GM19463 (cell line): ENCODE measurements at regions not wholly inside any gene's neighbourhood (a gene's known extent, or its start where the extent isn't known, plus 50 kb on each side); places are given as distances from the start of the nearest gene placed in this dataset.

Source experiments
- ATAC-seq: cut with Tn5 transposase; IDR thresholded peaks from one replicate; pipeline ENCODE4 v1.9.1; 2021; ENCODE audit warnings: mild to moderate bottlenecking, moderate library complexity; ENCODE audit not compliant: unreplicated experiment

DNA sequence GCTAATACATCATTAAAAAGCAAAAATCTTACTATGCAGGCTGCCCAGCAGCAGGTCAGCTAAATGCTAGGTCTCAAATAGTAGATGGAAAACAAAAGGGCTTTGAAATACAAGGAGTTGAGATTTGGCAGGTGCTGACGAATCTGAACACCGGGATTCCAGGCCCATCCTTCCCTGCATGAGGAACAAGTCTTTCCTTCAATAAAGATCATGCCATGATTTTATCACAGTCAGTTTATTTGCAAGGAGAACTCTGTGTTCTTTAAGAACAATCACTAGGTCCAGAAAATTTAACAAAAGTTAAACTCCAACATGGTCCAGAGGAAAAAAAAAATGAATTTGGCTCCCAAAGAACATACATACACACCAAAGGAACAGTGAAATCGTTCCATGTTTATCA lies 551.4 kb downstream of the SLITRK6 start:
- no peak for ATAC-seq

DNA sequence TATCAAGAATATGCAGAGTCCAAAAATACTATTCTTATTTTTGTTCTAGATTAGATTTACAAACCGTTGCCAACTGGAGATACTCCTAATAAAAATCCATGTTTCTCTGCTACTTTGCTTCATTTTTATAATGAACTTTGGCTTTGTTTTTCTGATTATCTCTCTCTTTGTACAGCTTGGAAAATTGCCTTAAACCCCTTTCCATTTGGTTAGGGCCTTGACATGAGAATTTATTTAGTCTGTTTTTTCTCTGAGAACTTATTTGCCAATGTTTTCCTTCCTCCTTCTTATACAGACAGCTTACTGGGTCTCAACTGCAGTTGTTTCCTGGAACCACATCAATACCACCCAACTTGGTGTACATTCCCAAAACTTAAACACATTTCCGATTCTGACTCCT lies 555.4 kb downstream of the SLITRK6 start:
- no peak for ATAC-seq

DNA sequence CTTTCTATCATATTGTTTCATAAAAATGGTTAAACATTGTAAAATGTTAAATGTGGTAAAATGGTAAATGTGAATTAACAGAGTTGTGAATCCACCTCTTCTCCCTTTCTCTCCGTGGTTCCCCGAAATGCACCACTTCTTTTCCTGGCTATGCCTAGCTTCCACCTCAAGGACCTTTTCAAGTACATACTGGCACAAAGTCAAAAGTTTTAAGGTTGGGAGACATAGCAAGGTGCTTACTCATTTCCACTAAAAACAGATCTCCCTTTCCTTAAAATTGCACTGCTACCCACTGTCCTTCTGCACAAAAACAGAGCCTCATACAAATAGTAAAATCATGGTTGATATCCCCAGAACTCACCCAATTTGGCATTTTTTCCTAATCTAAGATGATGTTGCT lies 558.2 kb downstream of the SLITRK6 start:
- ATAC-seq = no peak

DNA sequence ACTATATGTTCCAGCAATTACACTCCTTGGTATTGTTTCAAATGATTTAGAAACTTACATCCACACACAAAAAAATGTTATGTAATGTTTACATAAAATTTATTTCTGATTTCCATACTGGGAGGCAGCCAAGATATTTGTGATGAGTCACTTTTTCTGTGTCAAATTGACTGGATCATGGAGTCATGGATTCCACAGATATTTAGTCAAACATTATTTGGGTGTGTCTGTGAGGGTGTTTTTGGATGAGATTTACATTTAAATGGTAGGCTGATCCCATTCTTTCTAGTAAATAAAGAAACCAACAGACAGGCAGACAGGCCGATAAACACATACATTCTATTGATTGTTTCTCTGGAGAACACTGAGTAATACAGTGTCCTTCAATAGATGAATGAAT lies 562.8 kb downstream of the SLITRK6 start:
- no peak for ATAC-seq

DNA sequence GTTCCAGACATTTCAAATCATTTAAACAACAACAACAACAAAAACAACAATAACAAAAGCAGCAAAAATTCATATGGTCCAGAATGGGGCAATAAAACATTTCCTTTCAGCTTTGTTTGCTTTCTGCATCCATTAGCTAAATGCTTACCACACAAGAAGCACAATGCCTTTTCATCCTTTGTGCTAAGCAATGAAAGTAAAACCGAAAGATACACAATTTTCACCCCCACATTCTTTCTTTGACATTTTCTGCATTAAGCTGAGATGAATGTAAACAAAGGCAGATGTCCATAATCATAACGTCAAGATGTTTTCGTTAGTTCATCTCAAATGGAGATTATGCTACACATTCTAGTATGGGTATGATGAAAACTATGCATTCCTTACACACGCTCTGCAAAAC lies 568.5 kb downstream of the SLITRK6 start:
- no peak for ATAC-seq

DNA sequence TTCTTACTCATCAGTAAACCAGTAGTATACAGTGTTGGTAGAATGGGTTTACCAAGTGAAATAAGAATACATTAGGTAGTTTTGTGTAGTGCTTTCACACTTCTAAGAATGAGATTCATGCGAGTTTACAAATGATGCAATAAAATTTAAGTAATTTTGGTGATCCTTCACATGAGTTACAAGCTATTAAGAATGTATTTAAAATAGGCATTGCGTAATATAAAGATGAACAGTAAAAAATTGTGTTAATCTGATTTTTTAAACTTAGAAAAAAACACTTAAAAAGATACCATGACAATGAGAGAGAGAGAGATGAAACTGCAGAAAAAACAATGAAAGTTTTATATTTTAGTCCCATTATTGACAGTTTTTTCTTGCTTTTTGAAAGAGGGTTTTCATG lies 570.5 kb downstream of the SLITRK6 start:
- no peak for ATAC-seq

DNA sequence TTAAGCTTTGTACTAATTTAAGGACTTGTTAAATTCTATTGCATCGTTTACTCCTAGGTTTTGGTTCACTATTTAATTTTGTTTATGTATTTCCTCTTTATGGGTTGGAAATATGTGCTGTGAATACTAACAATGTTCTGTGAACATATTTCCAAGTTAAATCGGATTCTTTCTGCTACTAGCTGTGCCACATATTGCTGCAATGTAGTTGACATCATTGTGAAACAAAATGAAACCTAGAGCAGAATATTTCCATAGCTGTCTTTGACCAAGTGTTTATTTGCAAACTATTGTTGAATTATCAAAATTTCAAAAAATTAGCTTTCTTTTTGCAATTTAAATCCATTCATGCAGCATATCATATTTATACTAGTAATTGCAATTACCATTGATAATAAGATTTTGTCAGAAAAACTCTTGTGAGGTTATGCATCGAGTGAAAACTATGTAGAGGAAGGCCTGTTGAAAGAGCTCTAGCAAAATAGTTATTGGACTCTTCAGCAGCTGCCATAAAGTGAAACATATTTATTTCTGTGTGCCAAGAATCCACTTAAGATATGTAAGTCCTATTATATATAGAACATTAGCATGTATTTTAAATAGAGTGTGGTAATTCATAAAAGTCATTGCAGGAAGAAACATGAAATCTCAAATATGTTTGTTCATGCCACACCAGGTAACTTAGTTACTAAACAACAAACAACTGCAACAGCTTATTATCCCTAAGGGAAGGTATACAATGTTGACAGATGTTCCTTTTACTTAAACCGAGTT lies 575.1 kb downstream of the SLITRK6 start:
- ATAC-seq = no peak

DNA sequence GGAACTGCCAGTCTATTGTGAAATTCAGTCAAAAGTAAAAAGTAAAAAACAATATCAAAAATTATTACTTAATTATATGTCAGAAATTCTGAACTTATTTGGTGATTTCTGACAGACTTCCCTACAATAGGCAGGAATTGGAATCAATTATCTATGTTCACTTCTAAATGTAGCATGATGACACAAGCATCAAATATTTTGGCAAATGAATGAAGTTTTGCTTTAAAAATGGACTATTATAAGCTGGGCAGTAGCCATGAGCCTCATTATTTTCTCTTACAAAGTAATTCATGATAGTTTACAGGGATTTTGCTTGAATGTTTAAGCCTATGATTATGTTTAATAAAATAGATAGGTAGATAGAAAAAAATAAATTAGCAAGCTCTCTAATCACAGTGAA lies 582.6 kb downstream of the SLITRK6 start:
- no peak for ATAC-seq

DNA sequence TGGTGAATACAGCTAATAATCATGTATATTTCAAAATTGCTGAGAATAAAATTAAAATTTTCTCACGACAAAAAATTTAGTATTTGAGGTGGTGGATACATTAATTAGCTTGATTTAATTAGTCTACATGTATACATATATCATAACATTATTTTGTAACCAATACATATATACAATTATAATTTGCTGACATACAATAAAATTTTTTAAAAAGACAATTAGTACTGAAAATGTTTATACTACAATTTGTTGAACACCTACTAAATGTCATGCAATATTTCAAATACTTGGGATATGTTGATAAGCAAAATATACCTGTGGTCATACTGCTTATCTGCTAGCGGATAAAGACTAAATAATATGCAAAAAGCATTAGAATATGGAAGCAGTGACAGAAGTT lies 586.5 kb downstream of the SLITRK6 start:
- ATAC-seq = no peak

DNA sequence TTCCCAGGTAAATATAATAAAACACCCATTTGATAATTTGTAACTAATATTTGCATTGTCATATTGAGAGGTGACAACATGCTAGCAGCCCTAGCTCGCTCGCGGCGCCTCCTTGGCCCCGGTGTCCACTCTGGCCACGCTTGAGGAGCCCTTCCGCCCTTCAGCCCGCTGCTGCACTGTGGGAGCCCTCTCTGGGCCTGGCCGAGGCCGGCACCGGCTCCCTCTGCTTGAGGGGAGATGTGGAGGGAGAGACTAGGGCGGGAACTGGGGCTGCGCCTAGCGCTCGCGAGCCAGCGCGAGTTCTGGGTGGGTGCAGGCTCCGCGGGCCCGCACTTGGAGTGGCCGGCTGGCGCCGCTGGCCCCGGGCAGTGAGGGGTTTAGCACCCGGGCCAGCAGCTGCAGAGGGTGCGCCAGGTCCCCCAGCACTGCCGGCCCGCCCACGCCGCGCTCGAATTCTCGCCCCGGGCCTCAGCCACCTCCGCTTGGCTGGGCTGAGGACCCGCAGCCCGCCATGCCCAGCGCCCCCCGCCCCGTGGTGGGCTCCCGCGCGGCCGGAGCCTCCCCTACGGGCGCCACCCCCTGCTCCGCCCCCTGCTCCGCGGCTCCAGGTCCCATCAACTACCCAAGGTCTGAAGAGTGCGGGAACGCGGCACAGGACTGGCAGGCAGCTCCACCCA lies 594.4 kb downstream of the SLITRK6 start:
- ATAC-seq = no peak

DNA sequence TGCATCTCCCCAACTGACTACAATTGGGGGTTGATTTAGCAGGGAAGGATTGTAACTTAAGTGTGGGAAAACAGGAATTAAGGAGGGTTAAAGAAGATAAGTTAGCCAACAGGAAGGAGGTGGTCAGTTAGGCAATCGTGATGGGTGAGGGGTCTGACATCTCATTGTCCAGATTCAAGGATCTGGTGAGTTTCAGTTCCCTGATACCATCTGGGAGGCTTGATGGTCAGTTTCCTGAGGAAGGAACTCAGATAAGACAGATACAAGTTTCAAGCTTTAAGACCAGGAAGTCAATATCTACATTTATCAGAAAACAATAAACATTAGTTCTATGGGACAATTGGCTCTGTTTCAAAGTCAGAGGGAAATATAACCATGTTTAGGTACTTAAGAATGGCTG lies 601.8 kb downstream of the SLITRK6 start:
- no peak for ATAC-seq

DNA sequence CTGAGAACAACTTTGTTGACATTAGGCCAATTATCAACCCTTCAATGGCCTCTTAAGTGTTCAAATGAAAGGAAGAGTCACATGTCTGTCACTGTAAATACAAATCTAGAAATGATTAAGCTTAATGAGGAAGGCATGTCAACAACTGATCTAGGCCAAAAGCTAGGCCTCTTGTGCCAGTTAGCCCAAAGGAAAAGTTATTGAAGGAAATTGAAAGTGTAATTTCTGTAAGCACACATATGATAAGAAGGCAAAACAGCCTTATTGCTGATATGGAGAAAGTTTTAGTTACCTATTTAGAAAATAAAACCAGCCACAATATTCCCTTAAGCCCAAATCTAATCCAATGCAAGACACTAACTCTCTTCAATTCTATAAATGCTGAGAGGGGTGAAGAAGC lies 604.7 kb downstream of the SLITRK6 start:
- no peak for ATAC-seq

DNA sequence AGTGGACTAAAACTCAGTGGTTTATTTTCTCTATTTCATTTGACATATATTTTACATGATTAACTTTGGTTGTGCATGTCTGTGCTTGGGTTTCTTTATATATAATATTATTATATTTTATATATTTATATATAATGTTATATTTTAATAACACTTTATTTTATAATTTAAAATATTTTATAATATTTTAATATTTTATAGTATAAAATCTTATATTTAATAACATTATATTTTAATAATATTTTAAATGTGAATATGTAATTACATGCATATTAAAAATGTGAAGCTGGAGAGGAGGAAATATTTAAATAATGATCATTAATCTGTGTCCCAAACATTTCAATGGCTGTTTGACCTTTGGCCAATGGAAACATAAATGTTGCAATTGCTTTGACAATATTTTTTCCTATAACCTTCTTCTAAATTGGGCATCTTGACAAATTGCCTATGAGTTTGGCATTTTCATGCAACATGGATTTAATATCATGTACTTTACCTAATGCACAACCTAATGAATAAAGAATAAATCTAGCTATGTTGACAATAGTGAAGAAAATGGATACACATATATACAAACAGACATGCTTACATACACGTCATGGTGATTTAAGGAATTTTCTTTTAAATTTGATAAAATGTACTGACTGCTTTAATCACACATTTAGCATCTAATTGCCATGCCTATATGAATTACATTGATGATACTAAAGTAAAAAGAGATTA lies 607.1 kb downstream of the SLITRK6 start:
- no peak for ATAC-seq

DNA sequence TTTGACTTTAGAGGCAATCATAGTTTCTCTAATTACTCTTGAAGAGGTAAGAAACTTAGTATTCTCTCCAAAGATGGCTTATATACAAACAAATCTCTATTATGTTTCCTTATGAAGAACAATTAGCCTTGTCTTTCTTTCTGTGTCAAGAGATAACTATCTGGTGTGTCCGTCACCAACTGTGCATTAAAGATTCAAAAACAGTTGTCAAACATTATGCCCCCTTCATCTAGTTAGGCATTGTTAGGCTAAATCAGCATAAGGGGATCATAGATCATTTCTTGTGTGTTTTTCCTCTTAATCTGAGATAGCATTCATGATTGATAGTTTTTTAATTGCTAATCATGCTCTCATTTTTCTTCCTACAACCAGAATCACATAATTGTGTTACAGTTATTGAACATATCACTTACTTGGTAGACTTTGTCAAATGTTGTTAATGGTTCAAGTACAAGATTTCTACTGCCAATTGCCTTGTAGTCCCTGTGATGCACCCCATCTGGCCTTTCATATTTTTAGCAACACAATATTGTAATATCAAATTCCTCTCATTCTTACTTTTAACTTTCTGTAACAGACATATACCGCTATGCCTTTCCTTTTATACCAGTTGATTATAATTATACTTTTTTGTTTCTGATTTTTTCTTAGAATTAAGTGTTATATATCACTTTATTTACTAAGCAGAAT lies 612.7 kb downstream of the SLITRK6 start:
- ATAC-seq = no peak

DNA sequence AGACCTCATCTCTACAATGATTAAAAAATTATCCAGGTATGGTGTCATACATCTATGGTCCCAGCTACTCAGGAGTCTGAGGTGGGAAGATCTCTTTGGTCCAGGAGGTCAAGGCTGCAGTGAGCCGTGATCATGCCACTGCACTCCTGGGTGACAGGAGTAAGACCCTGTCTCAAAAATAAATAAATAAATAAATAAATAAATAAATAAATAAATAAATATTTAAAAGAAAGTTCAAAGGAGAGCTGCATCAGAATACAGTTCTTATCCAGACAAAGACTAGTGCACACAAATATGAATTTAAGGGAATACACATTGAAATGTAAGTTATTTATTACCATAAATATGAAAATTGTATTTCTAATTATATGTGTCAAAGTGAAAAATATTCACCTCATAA lies 624.9 kb downstream of the SLITRK6 start:
- ATAC-seq = no peak

DNA sequence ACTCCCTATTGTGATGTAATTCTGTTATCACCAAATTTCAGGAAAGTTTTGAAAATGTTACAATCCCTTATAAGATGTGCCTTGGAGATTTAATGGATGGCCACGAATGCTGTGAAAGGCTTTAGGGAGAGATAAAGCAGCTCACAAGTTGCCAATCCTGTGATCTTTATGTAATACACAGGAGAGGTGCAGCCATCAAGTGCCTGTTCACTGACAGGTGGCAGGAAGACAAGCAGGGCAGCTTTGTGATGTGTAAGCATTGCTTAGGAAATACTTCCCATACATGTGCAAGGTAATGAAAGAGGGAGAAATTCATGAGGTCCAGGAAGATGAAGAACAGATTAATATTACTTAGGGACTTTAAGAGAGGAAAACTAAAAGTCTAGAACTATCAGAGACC lies 628.8 kb downstream of the SLITRK6 start:
- ATAC-seq = no peak

DNA sequence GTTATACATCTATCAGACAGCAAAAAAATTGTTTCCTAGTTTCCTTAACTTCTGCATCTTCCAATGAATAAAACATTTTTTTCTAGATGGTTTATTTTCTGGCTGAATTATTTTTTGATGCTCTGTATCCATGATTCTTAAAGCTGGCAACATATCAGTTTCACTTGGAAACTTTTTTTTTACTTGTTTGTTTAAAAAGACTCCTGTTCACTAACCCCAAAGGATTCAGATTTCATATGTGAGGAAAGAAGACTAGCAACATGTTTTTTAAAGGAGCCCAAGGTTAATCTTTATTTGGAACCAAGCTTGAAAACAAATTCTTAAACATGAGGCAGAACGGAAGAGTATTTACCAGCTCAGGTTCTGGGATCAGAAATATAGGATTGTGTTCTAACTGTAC lies 632.3 kb downstream of the SLITRK6 start:
- ATAC-seq = no peak

DNA sequence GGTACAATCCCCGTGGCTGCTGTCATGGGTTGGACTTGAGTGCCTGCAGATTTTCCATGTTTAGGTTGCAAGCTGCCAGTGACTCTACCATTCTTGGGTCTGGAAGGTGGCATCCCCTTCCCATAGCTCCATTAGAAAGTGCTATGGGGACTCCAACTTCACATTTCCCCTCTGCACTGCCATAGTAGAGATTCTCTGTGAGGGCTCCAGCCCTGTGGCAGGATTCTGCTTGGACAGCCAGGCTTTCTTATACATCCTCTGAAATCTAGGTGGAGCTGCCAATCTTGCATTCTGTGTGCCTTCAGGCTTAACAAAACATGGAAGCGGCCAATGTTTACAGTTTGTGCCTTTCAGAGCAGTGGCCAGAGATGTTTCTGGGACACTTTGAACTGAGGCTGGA lies 636.2 kb downstream of the SLITRK6 start:
- no peak for ATAC-seq

DNA sequence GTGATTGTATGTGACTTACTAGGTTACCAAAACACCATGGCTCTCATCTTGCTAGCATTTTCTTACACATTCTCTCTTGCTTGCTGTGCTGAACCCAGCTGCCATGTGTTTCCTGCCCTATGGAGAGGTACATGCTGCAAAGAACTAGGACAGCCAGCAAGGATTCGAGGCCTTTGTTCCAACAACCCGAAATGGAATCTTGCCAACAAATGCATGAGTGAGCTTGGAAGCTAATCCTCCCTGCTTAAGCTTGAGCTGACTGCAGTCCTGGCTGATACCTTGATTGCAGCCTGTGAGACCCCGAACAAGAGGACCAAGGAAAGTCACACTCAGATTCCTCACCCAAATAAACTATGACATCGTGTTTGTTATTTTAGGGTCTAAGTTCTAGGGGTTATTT lies 651.2 kb downstream of the SLITRK6 start:
- ATAC-seq = no peak

DNA sequence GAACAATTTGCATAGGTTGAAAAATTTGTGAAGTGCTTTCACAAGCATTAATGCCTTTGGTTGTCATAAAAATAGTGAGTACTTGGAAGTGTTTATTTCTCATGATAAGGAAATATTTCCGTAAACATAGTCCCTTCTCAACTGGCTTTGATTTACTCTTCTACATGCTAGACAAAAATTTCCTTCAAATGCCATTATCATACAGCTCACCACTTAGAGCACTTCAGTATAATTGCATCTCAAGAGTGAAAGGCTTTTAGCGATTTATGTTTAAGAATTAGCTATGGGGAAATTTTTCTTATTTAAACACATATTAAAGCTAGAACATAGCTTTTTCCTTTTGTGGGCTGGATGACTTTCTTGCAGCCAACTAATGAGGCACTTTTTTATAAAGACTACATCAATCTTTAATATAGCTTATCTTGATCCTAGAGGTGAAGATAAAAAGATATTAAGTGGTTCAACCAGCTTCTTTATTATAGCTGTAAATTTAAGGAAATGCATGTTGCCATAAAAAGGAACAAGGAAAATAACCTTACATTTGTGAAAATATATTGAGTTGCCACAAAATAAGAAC lies 656.8 kb downstream of the SLITRK6 start:
- no peak for ATAC-seq

DNA sequence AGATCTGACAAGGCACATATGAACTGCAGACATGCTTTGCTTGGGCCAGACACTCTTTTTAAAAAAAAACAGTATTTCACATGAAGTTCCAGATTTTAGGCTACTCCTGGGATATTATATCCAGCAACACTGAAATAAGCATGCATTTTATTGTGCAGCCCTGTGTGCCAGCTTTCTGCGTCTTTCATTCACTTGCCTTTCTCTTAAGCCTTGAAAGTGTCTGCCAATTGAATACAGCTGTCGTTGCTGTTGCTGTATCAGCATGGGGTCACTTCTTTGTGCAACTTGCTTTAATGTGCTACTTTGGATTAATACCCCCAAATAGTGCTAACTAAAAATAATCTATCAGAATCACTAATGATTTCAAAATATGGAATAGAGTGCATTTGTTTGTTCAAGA lies 657.8 kb downstream of the SLITRK6 start:
- no peak for ATAC-seq
